WTC11 (cell line): ENCODE measurements at regions not wholly inside any gene's neighbourhood (a gene's known extent, or its start where the extent isn't known, plus 50 kb on each side); places are given as distances from the start of the nearest gene placed in this dataset.

Experiments
- ATAC-seq: fragments of 200-7000 bp; cut with Tn5 transposase; 2 replicates; pipeline ENCODE4 v1.10.0; 2021; ENCODE audit warnings: mild to moderate bottlenecking, moderate library complexity
- CTCF ChIA-PET: fragments of 300-600 bp; sonication (Branson Sonifier 250); formaldehyde crosslinking; loops from one replicate; lab custom pipeline; 2021; ENCODE audit warnings: antibody characterized with exemption; lab: Charles Lee
- POLR2A ChIA-PET: fragments of 350-600 bp; sonication (Branson Sonifier 250); formaldehyde crosslinking; loops from one replicate; lab custom pipeline; 2021; ENCODE audit warnings: antibody characterized with exemption; lab: Charles Lee
- DNase-seq: peaks from one replicate; pipeline ENCODE4 v3.0.0; 2021; ENCODE audit warnings: low spot score
- H3K27ac Mint-ChIP-seq: 2 replicates; pipeline ENCODE4 v1.8.0; 2021; ENCODE audit warnings: mixed read lengths
- H3K27me3 Mint-ChIP-seq: 2 replicates; pipeline ENCODE4 v1.8.0; 2021; ENCODE audit warnings: low read depth, mild to moderate bottlenecking, moderate library complexity, mixed read lengths
- H3K36me3 Mint-ChIP-seq: 2 replicates; pipeline ENCODE4 v1.8.0; 2021; ENCODE audit warnings: mixed read lengths
- H3K4me1 Mint-ChIP-seq: 2 replicates; pipeline ENCODE4 v1.8.0; 2022; ENCODE audit warnings: mixed read lengths
- H3K4me3 Mint-ChIP-seq: 2 replicates; pipeline ENCODE4 v1.8.0; 2021; ENCODE audit warnings: mild to moderate bottlenecking, moderate library complexity, mixed read lengths
- H3K9me3 Mint-ChIP-seq: 2 replicates; pipeline ENCODE4 v1.8.0; 2021; ENCODE audit warnings: mixed read lengths
- CREM ChIP-seq: sonication (generic); formaldehyde crosslinking; IDR thresholded peaks from 2 replicates; pipeline ENCODE4 v1.8.1; 2022; ENCODE audit warnings: mild to moderate bottlenecking, missing genetic modification reagents, moderate library complexity
- FOXK1 ChIP-seq: sonication (generic); formaldehyde crosslinking; IDR thresholded peaks from 2 replicates; pipeline ENCODE4 v1.8.0; 2022; ENCODE audit warnings: mild to moderate bottlenecking, moderate library complexity, missing genetic modification reagents
- HMGA2 ChIP-seq: fragments of 250-450 bp; sonication (Bioruptor Pico); IDR thresholded peaks from 2 replicates; pipeline ENCODE4 v1.4.0; 2021; ENCODE audit warnings: mild to moderate bottlenecking, moderate library complexity
- MAX ChIP-seq: sonication (generic); formaldehyde crosslinking; IDR thresholded peaks from 2 replicates; pipeline ENCODE4 v1.8.0; 2022; ENCODE audit warnings: mild to moderate bottlenecking, missing genetic modification reagents
- NFE2L1 ChIP-seq: sonication (generic); formaldehyde crosslinking; IDR thresholded peaks from 2 replicates; pipeline ENCODE4 v1.8.1; 2023; ENCODE audit warnings: missing genetic modification reagents
- NFYB ChIP-seq: sonication (generic); formaldehyde crosslinking; conservative IDR thresholded peaks from 2 replicates; pipeline ENCODE4 v1.8.0; 2022; ENCODE audit warnings: low read depth, missing genetic modification reagents
- PRRX2 ChIP-seq: fragments of 250-450 bp; sonication (Bioruptor Pico); IDR thresholded peaks from 2 replicates; pipeline ENCODE4 v1.8.0; 2021; ENCODE audit warnings: mild to moderate bottlenecking
- TP53 ChIP-seq: sonication (generic); formaldehyde crosslinking; IDR thresholded peaks from 2 replicates; pipeline ENCODE4 v1.8.1; 2023; ENCODE audit warnings: mild to moderate bottlenecking, missing genetic modification reagents
- ZMAT4 ChIP-seq: fragments of 250-450 bp; sonication (Bioruptor Pico); IDR thresholded peaks from 2 replicates; pipeline ENCODE4 v1.9.0; 2021; ENCODE audit warnings: mild to moderate bottlenecking
- TF ChIP-seq, protein P1 (sequence below): sonication (generic); formaldehyde crosslinking; conservative IDR thresholded peaks from 2 replicates; pipeline ENCODE4 v1.8.1; 2023; ENCODE audit warnings: mild to moderate bottlenecking, low read depth, missing genetic modification reagents, moderate library complexity
- TF ChIP-seq, protein P2 (sequence below): sonication (generic); formaldehyde crosslinking; IDR thresholded peaks from 2 replicates; pipeline ENCODE4 v1.8.1; 2023; ENCODE audit warnings: mild to moderate bottlenecking, missing genetic modification reagents, borderline replicate concordance
- TF ChIP-seq, protein P3 (sequence below): fragments of 200-600 bp; IDR thresholded peaks from 2 replicates; pipeline ENCODE4 v1.8.0; 2022; ENCODE audit warnings: antibody characterized with exemption
- TF ChIP-seq, protein P4 (sequence below): sonication (generic); formaldehyde crosslinking; IDR thresholded peaks from 2 replicates; pipeline ENCODE4 v1.8.0; 2022; ENCODE audit warnings: mild to moderate bottlenecking, missing genetic modification reagents
- TF ChIP-seq, protein P5 (sequence below): sonication (generic); formaldehyde crosslinking; IDR thresholded peaks from 2 replicates; pipeline ENCODE4 v1.8.1; 2022; ENCODE audit warnings: low read depth, mild to moderate bottlenecking, moderate library complexity, missing genetic modification reagents, borderline replicate concordance

DNA sequence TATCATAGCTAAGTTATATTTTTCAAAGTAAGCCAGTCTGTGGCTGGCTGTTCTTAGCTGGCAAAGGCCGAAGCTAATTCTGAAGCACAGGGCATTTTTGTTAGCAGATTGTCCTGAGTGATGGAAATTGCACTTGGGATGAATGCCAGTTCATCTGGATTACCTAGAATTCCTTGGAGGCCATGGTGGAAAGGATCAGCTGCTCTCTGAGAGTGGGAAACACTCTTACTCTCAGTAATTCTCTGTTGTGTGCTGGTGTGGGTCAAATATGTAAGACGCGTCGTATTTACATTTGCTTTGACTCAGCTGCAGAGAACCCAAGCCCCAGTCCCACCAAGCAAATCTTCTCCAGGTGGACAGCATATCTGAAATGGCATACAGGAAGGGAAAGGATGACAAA lies 60.7 kb upstream of the C1QTNF9B start:
- no peak for DNase-seq
- POLR2A ChIA-PET = no interaction called here
- ATAC-seq = no peak
- no peaks in the 10 kb centered on the region for H3K36me3 Mint-ChIP-seq
- CTCF ChIA-PET = interaction anchor here (0.6 to 3.9 kb wide), 2 partner anchors 18 to 36 kb away, joined by 3 to 41 read pairs; no protein-coding TSS in a partner anchor
- no peaks in the 10 kb centered on the region for H3K9me3 Mint-ChIP-seq
- H3K27ac Mint-ChIP-seq = no peak overlapping the region
- peaks cover 13% of the 10 kb centered on the region for H3K4me1 Mint-ChIP-seq
- H3K4me3 Mint-ChIP-seq = no peak overlapping the region
- TF ChIP-seq MAX (CRISPR knock-in tag) = no peak
- TF ChIP-seq, protein P1, sequence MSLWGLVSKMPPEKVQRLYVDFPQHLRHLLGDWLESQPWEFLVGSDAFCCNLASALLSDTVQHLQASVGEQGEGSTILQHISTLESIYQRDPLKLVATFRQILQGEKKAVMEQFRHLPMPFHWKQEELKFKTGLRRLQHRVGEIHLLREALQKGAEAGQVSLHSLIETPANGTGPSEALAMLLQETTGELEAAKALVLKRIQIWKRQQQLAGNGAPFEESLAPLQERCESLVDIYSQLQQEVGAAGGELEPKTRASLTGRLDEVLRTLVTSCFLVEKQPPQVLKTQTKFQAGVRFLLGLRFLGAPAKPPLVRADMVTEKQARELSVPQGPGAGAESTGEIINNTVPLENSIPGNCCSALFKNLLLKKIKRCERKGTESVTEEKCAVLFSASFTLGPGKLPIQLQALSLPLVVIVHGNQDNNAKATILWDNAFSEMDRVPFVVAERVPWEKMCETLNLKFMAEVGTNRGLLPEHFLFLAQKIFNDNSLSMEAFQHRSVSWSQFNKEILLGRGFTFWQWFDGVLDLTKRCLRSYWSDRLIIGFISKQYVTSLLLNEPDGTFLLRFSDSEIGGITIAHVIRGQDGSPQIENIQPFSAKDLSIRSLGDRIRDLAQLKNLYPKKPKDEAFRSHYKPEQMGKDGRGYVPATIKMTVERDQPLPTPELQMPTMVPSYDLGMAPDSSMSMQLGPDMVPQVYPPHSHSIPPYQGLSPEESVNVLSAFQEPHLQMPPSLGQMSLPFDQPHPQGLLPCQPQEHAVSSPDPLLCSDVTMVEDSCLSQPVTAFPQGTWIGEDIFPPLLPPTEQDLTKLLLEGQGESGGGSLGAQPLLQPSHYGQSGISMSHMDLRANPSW (CRISPR knock-in tag) = no peak
- TF ChIP-seq, protein P2, sequence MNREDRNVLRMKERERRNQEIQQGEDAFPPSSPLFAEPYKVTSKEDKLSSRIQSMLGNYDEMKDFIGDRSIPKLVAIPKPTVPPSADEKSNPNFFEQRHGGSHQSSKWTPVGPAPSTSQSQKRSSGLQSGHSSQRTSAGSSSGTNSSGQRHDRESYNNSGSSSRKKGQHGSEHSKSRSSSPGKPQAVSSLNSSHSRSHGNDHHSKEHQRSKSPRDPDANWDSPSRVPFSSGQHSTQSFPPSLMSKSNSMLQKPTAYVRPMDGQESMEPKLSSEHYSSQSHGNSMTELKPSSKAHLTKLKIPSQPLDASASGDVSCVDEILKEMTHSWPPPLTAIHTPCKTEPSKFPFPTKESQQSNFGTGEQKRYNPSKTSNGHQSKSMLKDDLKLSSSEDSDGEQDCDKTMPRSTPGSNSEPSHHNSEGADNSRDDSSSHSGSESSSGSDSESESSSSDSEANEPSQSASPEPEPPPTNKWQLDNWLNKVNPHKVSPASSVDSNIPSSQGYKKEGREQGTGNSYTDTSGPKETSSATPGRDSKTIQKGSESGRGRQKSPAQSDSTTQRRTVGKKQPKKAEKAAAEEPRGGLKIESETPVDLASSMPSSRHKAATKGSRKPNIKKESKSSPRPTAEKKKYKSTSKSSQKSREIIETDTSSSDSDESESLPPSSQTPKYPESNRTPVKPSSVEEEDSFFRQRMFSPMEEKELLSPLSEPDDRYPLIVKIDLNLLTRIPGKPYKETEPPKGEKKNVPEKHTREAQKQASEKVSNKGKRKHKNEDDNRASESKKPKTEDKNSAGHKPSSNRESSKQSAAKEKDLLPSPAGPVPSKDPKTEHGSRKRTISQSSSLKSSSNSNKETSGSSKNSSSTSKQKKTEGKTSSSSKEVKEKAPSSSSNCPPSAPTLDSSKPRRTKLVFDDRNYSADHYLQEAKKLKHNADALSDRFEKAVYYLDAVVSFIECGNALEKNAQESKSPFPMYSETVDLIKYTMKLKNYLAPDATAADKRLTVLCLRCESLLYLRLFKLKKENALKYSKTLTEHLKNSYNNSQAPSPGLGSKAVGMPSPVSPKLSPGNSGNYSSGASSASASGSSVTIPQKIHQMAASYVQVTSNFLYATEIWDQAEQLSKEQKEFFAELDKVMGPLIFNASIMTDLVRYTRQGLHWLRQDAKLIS (CRISPR knock-in tag) = no peak
- TF ChIP-seq HMGA2 (CRISPR knock-in tag) = no peak
- TF ChIP-seq, protein P3, sequence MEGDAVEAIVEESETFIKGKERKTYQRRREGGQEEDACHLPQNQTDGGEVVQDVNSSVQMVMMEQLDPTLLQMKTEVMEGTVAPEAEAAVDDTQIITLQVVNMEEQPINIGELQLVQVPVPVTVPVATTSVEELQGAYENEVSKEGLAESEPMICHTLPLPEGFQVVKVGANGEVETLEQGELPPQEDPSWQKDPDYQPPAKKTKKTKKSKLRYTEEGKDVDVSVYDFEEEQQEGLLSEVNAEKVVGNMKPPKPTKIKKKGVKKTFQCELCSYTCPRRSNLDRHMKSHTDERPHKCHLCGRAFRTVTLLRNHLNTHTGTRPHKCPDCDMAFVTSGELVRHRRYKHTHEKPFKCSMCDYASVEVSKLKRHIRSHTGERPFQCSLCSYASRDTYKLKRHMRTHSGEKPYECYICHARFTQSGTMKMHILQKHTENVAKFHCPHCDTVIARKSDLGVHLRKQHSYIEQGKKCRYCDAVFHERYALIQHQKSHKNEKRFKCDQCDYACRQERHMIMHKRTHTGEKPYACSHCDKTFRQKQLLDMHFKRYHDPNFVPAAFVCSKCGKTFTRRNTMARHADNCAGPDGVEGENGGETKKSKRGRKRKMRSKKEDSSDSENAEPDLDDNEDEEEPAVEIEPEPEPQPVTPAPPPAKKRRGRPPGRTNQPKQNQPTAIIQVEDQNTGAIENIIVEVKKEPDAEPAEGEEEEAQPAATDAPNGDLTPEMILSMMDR = no peak
- TF ChIP-seq TP53 (CRISPR knock-in tag) = no peak
- TF ChIP-seq, protein P4, sequence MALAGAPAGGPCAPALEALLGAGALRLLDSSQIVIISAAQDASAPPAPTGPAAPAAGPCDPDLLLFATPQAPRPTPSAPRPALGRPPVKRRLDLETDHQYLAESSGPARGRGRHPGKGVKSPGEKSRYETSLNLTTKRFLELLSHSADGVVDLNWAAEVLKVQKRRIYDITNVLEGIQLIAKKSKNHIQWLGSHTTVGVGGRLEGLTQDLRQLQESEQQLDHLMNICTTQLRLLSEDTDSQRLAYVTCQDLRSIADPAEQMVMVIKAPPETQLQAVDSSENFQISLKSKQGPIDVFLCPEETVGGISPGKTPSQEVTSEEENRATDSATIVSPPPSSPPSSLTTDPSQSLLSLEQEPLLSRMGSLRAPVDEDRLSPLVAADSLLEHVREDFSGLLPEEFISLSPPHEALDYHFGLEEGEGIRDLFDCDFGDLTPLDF = no peak
- TF ChIP-seq, protein P5, sequence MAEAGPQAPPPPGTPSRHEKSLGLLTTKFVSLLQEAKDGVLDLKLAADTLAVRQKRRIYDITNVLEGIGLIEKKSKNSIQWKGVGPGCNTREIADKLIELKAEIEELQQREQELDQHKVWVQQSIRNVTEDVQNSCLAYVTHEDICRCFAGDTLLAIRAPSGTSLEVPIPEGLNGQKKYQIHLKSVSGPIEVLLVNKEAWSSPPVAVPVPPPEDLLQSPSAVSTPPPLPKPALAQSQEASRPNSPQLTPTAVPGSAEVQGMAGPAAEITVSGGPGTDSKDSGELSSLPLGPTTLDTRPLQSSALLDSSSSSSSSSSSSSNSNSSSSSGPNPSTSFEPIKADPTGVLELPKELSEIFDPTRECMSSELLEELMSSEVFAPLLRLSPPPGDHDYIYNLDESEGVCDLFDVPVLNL (CRISPR knock-in tag) = no peak
- no peak for TF ChIP-seq CREM (CRISPR knock-in tag)
- TF ChIP-seq NFYB (CRISPR knock-in tag) = no peak
- no peak for TF ChIP-seq FOXK1 (CRISPR knock-in tag)
- no peak for TF ChIP-seq ZMAT4 (CRISPR knock-in tag)
- TF ChIP-seq PRRX2 (CRISPR knock-in tag) = no peak
- TF ChIP-seq NFE2L1 (CRISPR knock-in tag) = no peak
- H3K27me3 Mint-ChIP-seq = peaks cover 5% of the 10 kb centered on the region; the same call in 1 of the 2 replicates
